ENCODE measurements at regions not wholly inside any gene's neighbourhood (a gene's known extent, or its start where the extent isn't known, plus 50 kb on each side); places are given as distances from the start of the nearest gene placed in this dataset.
"Not testable (repeated sequence)": the region's sequence is repeated elsewhere in the genome, so short reads cannot be mapped to it uniquely, and the experiment has no call there.

DNA sequence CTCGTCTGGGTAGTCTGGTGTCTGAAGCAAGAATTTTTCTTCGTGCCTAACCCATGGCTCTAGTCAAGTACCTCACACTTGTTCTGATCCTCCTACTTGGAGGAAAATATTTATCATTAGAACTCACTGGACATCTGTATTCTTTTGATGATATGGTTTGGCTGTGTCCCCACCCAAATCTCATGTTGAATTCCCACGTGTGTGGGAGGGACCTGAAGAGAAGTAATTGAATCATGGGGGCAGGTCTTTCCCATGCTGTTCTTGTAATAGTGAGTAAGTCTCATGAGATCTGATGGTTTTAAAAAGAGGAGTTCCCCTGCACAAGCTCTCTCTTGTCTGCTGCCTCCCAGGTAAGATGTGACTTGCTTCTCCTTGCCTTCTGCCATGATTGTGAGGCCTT is 137.7 kb upstream of the TSC22D2 start:
- TF ChIP-seq, protein P1, sequence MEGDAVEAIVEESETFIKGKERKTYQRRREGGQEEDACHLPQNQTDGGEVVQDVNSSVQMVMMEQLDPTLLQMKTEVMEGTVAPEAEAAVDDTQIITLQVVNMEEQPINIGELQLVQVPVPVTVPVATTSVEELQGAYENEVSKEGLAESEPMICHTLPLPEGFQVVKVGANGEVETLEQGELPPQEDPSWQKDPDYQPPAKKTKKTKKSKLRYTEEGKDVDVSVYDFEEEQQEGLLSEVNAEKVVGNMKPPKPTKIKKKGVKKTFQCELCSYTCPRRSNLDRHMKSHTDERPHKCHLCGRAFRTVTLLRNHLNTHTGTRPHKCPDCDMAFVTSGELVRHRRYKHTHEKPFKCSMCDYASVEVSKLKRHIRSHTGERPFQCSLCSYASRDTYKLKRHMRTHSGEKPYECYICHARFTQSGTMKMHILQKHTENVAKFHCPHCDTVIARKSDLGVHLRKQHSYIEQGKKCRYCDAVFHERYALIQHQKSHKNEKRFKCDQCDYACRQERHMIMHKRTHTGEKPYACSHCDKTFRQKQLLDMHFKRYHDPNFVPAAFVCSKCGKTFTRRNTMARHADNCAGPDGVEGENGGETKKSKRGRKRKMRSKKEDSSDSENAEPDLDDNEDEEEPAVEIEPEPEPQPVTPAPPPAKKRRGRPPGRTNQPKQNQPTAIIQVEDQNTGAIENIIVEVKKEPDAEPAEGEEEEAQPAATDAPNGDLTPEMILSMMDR (IDR thresholded peaks at IDR 0.05): not testable (repeated sequence)
- not testable (repeated sequence) for TF ChIP-seq ZFX (IDR thresholded peaks at IDR 0.05; ENCODE audit: borderline replicate concordance)

Data from 22Rv1 (cell line).